GM23338 (cell line): ENCODE measurements at regions not wholly inside any gene's neighbourhood (a gene's known extent, or its start where the extent isn't known, plus 50 kb on each side); places are given as distances from the start of the nearest gene placed in this dataset.

ENCODE experiments used
- ATAC-seq: fragments of 200-7000 bp; cut with Tn5 transposase; 3 replicates; pipeline ENCODE4 v1.9.1; 2020
- DNase-seq: peaks from one replicate; pipeline ENCODE4 v3.0.0-alpha.2; 2015; ENCODE audit warnings: low spot score
- H2AFZ ChIP-seq: fragments of 200-600 bp; sonication (generic); 2 replicates; pipeline ENCODE4 v1.8.0; 2016; ENCODE audit warnings: antibody characterized with exemption, mild to moderate bottlenecking, moderate library complexity
- H3F3A ChIP-seq: fragments of 200-600 bp; sonication (generic); replicated peaks from 2 replicates; pipeline ENCODE4 v1.8.0; 2017; ENCODE audit warnings: antibody characterized with exemption, mixed run types, low read depth
- H3K27ac ChIP-seq: fragments of 200-600 bp; sonication (generic); 2 replicates; pipeline ENCODE4 v1.6.1; 2016; ENCODE audit warnings: low read depth
- H3K27me3 ChIP-seq: fragments of 200-600 bp; sonication (generic); 2 replicates; pipeline ENCODE4 v1.8.0; 2016; ENCODE audit warnings: mild to moderate bottlenecking, mixed run types, moderate library complexity; ENCODE audit not compliant: insufficient read depth
- H3K36me3 ChIP-seq: fragments of 200-600 bp; sonication (generic); 2 replicates; pipeline ENCODE4 v1.8.0; 2016; ENCODE audit warnings: mild to moderate bottlenecking; ENCODE audit not compliant: insufficient read depth
- H3K4me1 ChIP-seq: fragments of 200-600 bp; sonication (generic); 2 replicates; pipeline ENCODE4 v1.8.0; 2016; ENCODE audit warnings: mild to moderate bottlenecking, moderate library complexity; ENCODE audit not compliant: insufficient read depth
- H3K4me2 ChIP-seq: fragments of 200-600 bp; sonication (generic); 2 replicates; pipeline ENCODE4 v1.7.1; 2017; ENCODE audit warnings: mixed run types
- H3K4me3 ChIP-seq: fragments of 200-600 bp; sonication (generic); 2 replicates; pipeline ENCODE4 v1.6.1; 2016; ENCODE audit warnings: mixed run types
- H3K79me2 ChIP-seq: fragments of 200-600 bp; sonication (generic); replicated peaks from 2 replicates; pipeline ENCODE4 v1.8.0; 2017; ENCODE audit warnings: mild to moderate bottlenecking; ENCODE audit not compliant: insufficient read depth
- H3K9me2 ChIP-seq: fragments of 200-600 bp; sonication (generic); 2 replicates; pipeline ENCODE4 v1.8.0; 2017; ENCODE audit not compliant: insufficient read depth
- H4K20me1 ChIP-seq: fragments of 200-600 bp; sonication (generic); replicated peaks from 2 replicates; pipeline ENCODE4 v1.8.0; 2017; ENCODE audit warnings: mild to moderate bottlenecking; ENCODE audit not compliant: insufficient read depth
- H3K27ac Mint-ChIP-seq: 2 replicates; pipeline ENCODE4 v1.8.0; 2020; ENCODE audit warnings: inconsistent platforms, mild to moderate bottlenecking, moderate library complexity, mixed read lengths
- H3K27me3 Mint-ChIP-seq: 3 replicates; pipeline ENCODE4 v1.8.0; 2022; ENCODE audit warnings: low read depth, mild to moderate bottlenecking, moderate library complexity, mixed read lengths, inconsistent platforms; ENCODE audit not compliant: insufficient read depth, poor library complexity
- H3K36me3 Mint-ChIP-seq: 3 replicates; pipeline ENCODE4 v1.8.0; 2021; ENCODE audit warnings: low read depth, mild to moderate bottlenecking, inconsistent platforms, moderate library complexity, mixed read lengths
- H3K4me1 Mint-ChIP-seq: 3 replicates; pipeline ENCODE4 v1.8.0; 2020; ENCODE audit warnings: mild to moderate bottlenecking, inconsistent platforms, mixed read lengths
- H3K4me3 Mint-ChIP-seq: 3 replicates; pipeline ENCODE4 v1.8.0; 2021; ENCODE audit warnings: moderate library complexity, mild to moderate bottlenecking, inconsistent platforms, mixed read lengths
- H3K9me3 Mint-ChIP-seq: 3 replicates; pipeline ENCODE4 v1.8.0; 2020; ENCODE audit warnings: moderate library complexity, mild to moderate bottlenecking, inconsistent platforms, mixed read lengths
- CREB1 ChIP-seq: fragments of 250-450 bp; sonication (Bioruptor Pico); IDR thresholded peaks from 2 replicates; pipeline ENCODE4 v1.5.0; 2020; ENCODE audit warnings: low read depth, mild to moderate bottlenecking, moderate library complexity
- CTCF ChIP-seq, 2 experiments: fragments of 200-600 bp in 1 of 2; sonication (generic) in 1 of 2; conservative IDR thresholded peaks; 2 replicates each; pipeline versions ENCODE4 v1.5.1 to v1.6.1; 2016 to 2017; ENCODE audit warnings: antibody characterized with exemption in 2 of 2, low read depth in 2 of 2, mild to moderate bottlenecking in 2 of 2, moderate library complexity in 1 of 2
- EZH2phosphoT487 ChIP-seq: fragments of 200-600 bp; sonication (generic); IDR thresholded peaks from one replicate; pipeline ENCODE4 v1.8.1; 2018; ENCODE audit warnings: antibody characterized with exemption; ENCODE audit not compliant: unreplicated experiment
- JUNB ChIP-seq: IDR thresholded peaks from one replicate; pipeline ENCODE4 v1.6.1; 2016; ENCODE audit warnings: antibody characterized with exemption; ENCODE audit not compliant: unreplicated experiment
- NANOG ChIP-seq: IDR thresholded peaks from 2 replicates; pipeline ENCODE4 v1.6.1; 2016; ENCODE audit warnings: antibody characterized with exemption, borderline replicate concordance
- POLR2AphosphoS5 ChIP-seq: IDR thresholded peaks from 2 replicates; pipeline ENCODE4 v1.6.1; 2016; ENCODE audit warnings: antibody characterized with exemption, low read depth
- REST ChIP-seq: IDR thresholded peaks from one replicate; pipeline ENCODE4 v1.6.1; 2018; ENCODE audit warnings: antibody characterized with exemption; ENCODE audit not compliant: unreplicated experiment
- STAT1 ChIP-seq: IDR thresholded peaks from one replicate; pipeline ENCODE4 v1.6.1; 2016; ENCODE audit warnings: antibody characterized with exemption; ENCODE audit not compliant: unreplicated experiment
- ZNF114 ChIP-seq: fragments of 250-450 bp; sonication (Bioruptor Pico); IDR thresholded peaks from 2 replicates; pipeline ENCODE4 v1.5.0; 2020; ENCODE audit warnings: mild to moderate bottlenecking, moderate library complexity
- TF ChIP-seq, protein P1 (sequence below): IDR thresholded peaks from 2 replicates; pipeline ENCODE4 v1.6.1; 2016; ENCODE audit warnings: antibody characterized with exemption

DNA sequence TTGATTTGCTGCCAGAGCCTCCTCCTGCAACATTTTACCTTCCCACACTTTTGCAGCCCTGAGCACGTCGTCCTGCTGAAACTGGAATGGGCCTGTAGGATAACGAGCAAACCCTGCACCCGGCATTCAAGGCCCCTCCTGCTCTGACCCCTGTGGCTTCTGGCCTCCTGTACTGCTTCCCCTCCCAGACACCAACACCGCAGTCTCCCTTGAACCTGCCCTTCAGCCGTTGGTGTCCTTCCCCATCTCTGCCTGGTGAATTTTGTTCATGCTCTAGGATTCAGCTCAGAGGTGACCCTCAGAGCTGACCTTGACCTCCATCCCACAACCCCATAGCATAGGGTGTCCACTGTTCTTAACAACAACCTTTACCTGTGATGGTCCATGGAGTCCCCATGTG, 535.1 kb downstream of the MATN1 start (continued):
- TF ChIP-seq, protein P1, sequence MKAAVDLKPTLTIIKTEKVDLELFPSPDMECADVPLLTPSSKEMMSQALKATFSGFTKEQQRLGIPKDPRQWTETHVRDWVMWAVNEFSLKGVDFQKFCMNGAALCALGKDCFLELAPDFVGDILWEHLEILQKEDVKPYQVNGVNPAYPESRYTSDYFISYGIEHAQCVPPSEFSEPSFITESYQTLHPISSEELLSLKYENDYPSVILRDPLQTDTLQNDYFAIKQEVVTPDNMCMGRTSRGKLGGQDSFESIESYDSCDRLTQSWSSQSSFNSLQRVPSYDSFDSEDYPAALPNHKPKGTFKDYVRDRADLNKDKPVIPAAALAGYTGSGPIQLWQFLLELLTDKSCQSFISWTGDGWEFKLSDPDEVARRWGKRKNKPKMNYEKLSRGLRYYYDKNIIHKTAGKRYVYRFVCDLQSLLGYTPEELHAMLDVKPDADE: no peak
- no peak for TF ChIP-seq CREB1 (CRISPR knock-in tag)

DNA sequence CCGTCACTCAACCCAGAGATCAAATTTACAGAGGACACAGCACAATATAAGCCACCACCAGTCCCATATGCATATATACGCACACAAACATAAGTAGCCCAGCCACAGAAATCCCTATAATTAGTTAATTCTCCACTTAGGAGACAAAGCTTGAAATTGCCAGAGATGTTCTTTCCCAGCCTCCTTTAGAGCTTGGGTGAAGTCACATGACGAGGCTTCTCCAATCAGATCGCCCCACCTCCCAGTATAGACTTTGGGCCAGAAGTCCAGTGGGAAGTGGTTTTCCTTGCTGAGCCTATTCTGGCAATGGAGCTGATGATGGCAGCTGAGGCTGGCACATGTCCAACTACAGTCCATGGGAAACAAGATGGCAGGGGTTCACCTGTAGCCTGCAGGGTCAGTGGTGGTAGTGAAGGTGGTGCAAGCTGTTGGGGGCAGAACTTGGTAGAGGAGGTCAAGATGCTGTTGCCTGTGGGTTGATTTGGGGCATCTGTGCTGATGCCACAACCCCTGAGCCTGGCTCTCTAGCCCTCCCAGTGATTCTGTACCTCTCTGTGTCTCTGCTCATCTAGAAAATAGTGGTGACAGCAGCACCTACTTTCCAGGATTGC, 535.9 kb downstream of the MATN1 start:
- no peaks in the 10 kb centered on the region for H3K9me2 ChIP-seq
- no peak for TF ChIP-seq JUNB
- TF ChIP-seq POLR2AphosphoS5: no peak
- no peak for TF ChIP-seq CTCF (conservative IDR thresholded peaks at IDR 0.05; ENCODE audit: low read depth in 2 of 2)
- TF ChIP-seq, protein P1: no peak
- TF ChIP-seq STAT1: no peak
- ATAC-seq (no peak), DNase-seq (no peak)
- Mint-ChIP-seq H3K9me3 (peaks cover 3% of the 10 kb centered on the region; the same call in 1 of the 3 replicates), H3K27me3 (no peaks in the 10 kb centered on the region), H3K36me3 (no peaks in the 10 kb centered on the region), H3K4me1 (no peaks in the 10 kb centered on the region), H3K27ac (no peak overlapping the region), H3K4me3 (no peak overlapping the region)
- H4K20me1 ChIP-seq: no peaks in the 10 kb centered on the region
- no peaks in the 10 kb centered on the region for H3K4me1 ChIP-seq
- no peak overlapping the region for H3K4me3 ChIP-seq
- no peaks in the 10 kb centered on the region for H3K36me3 ChIP-seq
- no peak overlapping the region for H3K27ac ChIP-seq
- H3F3A ChIP-seq: no peaks in the 10 kb centered on the region
- no peaks in the 10 kb centered on the region for H3K79me2 ChIP-seq
- H3K27me3 ChIP-seq: no peaks in the 10 kb centered on the region
- no peak overlapping the region for H2AFZ ChIP-seq
- no peak overlapping the region for H3K4me2 ChIP-seq

GRCh38 chr1:30186586-30186985, 536.8 kb downstream of the MATN1 start:
- no peaks in the 10 kb centered on the region for H3K4me1 Mint-ChIP-seq
- no peaks in the 10 kb centered on the region for H3F3A ChIP-seq
- no peaks in the 10 kb centered on the region for H3K9me2 ChIP-seq
- no peak for TF ChIP-seq CREB1 (CRISPR knock-in tag)
- TF ChIP-seq, protein P1: no peak
- no peak for TF ChIP-seq JUNB
- no peak for TF ChIP-seq ZNF114
- no peak for TF ChIP-seq POLR2AphosphoS5
- TF ChIP-seq EZH2phosphoT487: no peak
- no peak for TF ChIP-seq STAT1
- no peak for TF ChIP-seq REST
- no peak for TF ChIP-seq NANOG
- TF ChIP-seq CTCF (conservative IDR thresholded peaks at IDR 0.05; ENCODE audit: low read depth in 2 of 2): no peak

More at GRCh38 chr1:30186586-30186985, 536.8 kb downstream of the MATN1 start:
- Mint-ChIP-seq H3K36me3 (no peaks in the 10 kb centered on the region), H3K4me3 (no peak overlapping the region), H3K9me3 (peaks cover 3% of the 10 kb centered on the region; the same call in 1 of the 3 replicates), H3K27me3 (no peaks in the 10 kb centered on the region), H3K27ac (no peak overlapping the region)
- H3K79me2 ChIP-seq: no peaks in the 10 kb centered on the region
- no peak overlapping the region for H2AFZ ChIP-seq
- H4K20me1 ChIP-seq: no peaks in the 10 kb centered on the region
- no peak for ATAC-seq
- no peak overlapping the region for H3K4me3 ChIP-seq
- no peak overlapping the region for H3K27ac ChIP-seq
- no peaks in the 10 kb centered on the region for H3K27me3 ChIP-seq
- H3K4me2 ChIP-seq: no peak overlapping the region
- H3K4me1 ChIP-seq: no peaks in the 10 kb centered on the region
- H3K36me3 ChIP-seq: no peaks in the 10 kb centered on the region
- DNase-seq: no peak
